Endothelial cell of umbilical vein (primary cell): ENCODE measurements at regions not wholly inside any gene's neighbourhood (a gene's known extent, or its start where the extent isn't known, plus 50 kb on each side); places are given as distances from the start of the nearest gene placed in this dataset.

Source experiments
- BruUV-seq: library from RNA; stranded (reverse); fragments of 400-500 nt; replicated peaks from 2 replicates; lab custom pipeline; 2021; lab: Mats Ljungman, UMichigan
- CTCF ChIA-PET: fragments of 300-600, 350-600 bp; sonication (Branson Sonifier 250); formaldehyde crosslinking; loops from one replicate; lab custom pipeline; 2021; ENCODE audit warnings: antibody characterized with exemption, inconsistent platforms; lab: Charles Lee
- POLR2A ChIA-PET: fragments of 300-600, 350-600 bp; sonication (Branson Sonifier 250); formaldehyde crosslinking; loops from one replicate; lab custom pipeline; 2021; ENCODE audit warnings: antibody characterized with exemption, inconsistent platforms; lab: Charles Lee
- DNase-seq: peaks from one replicate; pipeline ENCODE4 v3.0.0-alpha.2; 2011; ENCODE audit warnings: low read depth, low spot score
- FAIRE-seq: peaks from 2 replicates; lab custom pipeline; 2011; peaks lifted over from hg19 to GRCh38; lab: Jason Lieb, UNC
- H2AFZ ChIP-seq: 2 replicates; pipeline ENCODE4 v1.6.0; 2012; ENCODE audit warnings: low read depth, low read length, control low read depth, inconsistent platforms
- H3K27ac ChIP-seq: 2 replicates; pipeline ENCODE4 v1.5.1; 2011; ENCODE audit warnings: low read depth, mild to moderate bottlenecking, control low read depth, low read length, moderate library complexity; ENCODE audit not compliant: insufficient read depth
- H3K27me3 ChIP-seq, 2 experiments: 2 replicates each; pipeline versions ENCODE4 v1.6.0 to v1.6.1; 2011; ENCODE audit warnings: low read length in 2 of 2, mixed read lengths in 1 of 2; ENCODE audit not compliant: control insufficient read depth in 2 of 2, insufficient read depth in 2 of 2
- H3K36me3 ChIP-seq, 2 experiments: 2 replicates in 1 of 2; 3 replicates in 1 of 2; pipeline ENCODE4 v1.5.1; 2011; ENCODE audit warnings: low read length in 2 of 2, mild to moderate bottlenecking in 1 of 2, moderate library complexity in 1 of 2; ENCODE audit not compliant: control insufficient read depth in 2 of 2, insufficient read depth in 2 of 2; ENCODE audit errors: extremely low read depth in 1 of 2
- H3K4me1 ChIP-seq: 3 replicates; pipeline ENCODE4 v1.5.1; 2011; ENCODE audit warnings: mild to moderate bottlenecking, low read length; ENCODE audit not compliant: control insufficient read depth, insufficient read depth; ENCODE audit errors: extremely low read depth
- H3K4me2 ChIP-seq: 2 replicates; pipeline ENCODE4 v1.6.1; 2011; ENCODE audit warnings: low read length, control low read depth, mixed read lengths; ENCODE audit not compliant: insufficient read depth
- H3K4me3 ChIP-seq, 3 experiments: fragments of 200-600 bp in 1 of 3; sonication (generic), shearing (Covaris generic) in 1 of 3; replicated peaks in 1 of 3; 2 replicates each; pipeline ENCODE4 v1.5.1; 2011 to 2016; ENCODE audit warnings: control low read depth in 3 of 3, low read length in 3 of 3, mild to moderate bottlenecking in 2 of 3, inconsistent platforms in 1 of 3, low read depth in 1 of 3, moderate library complexity in 1 of 3; ENCODE audit not compliant: insufficient read depth in 1 of 3
- H3K79me2 ChIP-seq: 2 replicates; pipeline ENCODE4 v1.6.0; 2012; ENCODE audit warnings: low read length, inconsistent platforms; ENCODE audit not compliant: control insufficient read depth, insufficient read depth
- H3K9ac ChIP-seq: replicated peaks from 2 replicates; pipeline ENCODE3; 2011; ENCODE audit warnings: low read length, control low read depth; ENCODE audit not compliant: insufficient read depth; ENCODE audit errors: extremely low read depth
- H3K9me1 ChIP-seq: replicated peaks from 3 replicates; pipeline ENCODE4 v1.6.0; 2011; ENCODE audit warnings: mild to moderate bottlenecking, low read length; ENCODE audit not compliant: control insufficient read depth, insufficient read depth; ENCODE audit errors: extremely low read depth
- H3K9me3 ChIP-seq: replicated peaks from 2 replicates; pipeline ENCODE4 v1.5.1; 2012; ENCODE audit warnings: low read length, inconsistent platforms; ENCODE audit not compliant: control insufficient read depth, insufficient read depth
- H4K20me1 ChIP-seq: replicated peaks from 2 replicates; pipeline ENCODE3; 2011; ENCODE audit warnings: mild to moderate bottlenecking, low read length; ENCODE audit not compliant: control insufficient read depth, insufficient read depth; ENCODE audit errors: extremely low read depth
- CTCF ChIP-seq, 2 donors: IDR thresholded peaks; 1 replicate in 1 of 2; 2 replicates in 1 of 2; pipeline ENCODE4 v1.5.1; 2011; ENCODE audit warnings: low read length in 2 of 2, mild to moderate bottlenecking in 2 of 2, moderate library complexity in 2 of 2, control low read depth in 1 of 2, inconsistent platforms in 1 of 2, low read depth in 1 of 2; ENCODE audit not compliant: insufficient read depth in 1 of 2; ENCODE audit errors: extremely low read depth in 1 of 2
- EZH2 ChIP-seq: IDR thresholded peaks from 2 replicates; pipeline ENCODE4 v1.6.1; 2012; ENCODE audit warnings: borderline replicate concordance, low read depth, mild to moderate bottlenecking, moderate library complexity, low read length, inconsistent platforms; ENCODE audit not compliant: severe bottlenecking
- FOS ChIP-seq: IDR thresholded peaks from 2 replicates; pipeline ENCODE4 v1.6.1; 2011; ENCODE audit warnings: mild to moderate bottlenecking, low read length, moderate library complexity, borderline replicate concordance; ENCODE audit not compliant: insufficient read depth
- GATA2 ChIP-seq: IDR thresholded peaks from 2 replicates; pipeline ENCODE4 v1.7.0; 2011; ENCODE audit warnings: low read depth, mild to moderate bottlenecking, moderate library complexity, mixed read lengths, low read length; ENCODE audit not compliant: insufficient read length, insufficient read depth
- JUN ChIP-seq: IDR thresholded peaks from 2 replicates; pipeline ENCODE4 v1.6.1; 2011; ENCODE audit warnings: borderline replicate concordance, low read depth; ENCODE audit not compliant: insufficient read length, insufficient read depth
- MAX ChIP-seq: IDR thresholded peaks from 2 replicates; pipeline ENCODE4 v1.6.1; 2011; ENCODE audit not compliant: insufficient read depth, insufficient read length
- MYC ChIP-seq: IDR thresholded peaks from one replicate; pipeline ENCODE4 v1.6.1; 2011; ENCODE audit warnings: mild to moderate bottlenecking, low read depth, low read length
- POLR2A ChIP-seq: IDR thresholded peaks from 2 replicates; pipeline ENCODE4 v1.6.1; 2012; ENCODE audit warnings: low read depth, mild to moderate bottlenecking, control low read depth, low read length
- POLR2AphosphoS5 ChIP-seq: IDR thresholded peaks from 2 replicates; pipeline ENCODE4 v1.6.1; 2012; ENCODE audit warnings: low read depth, mild to moderate bottlenecking, control low read depth, low read length, moderate library complexity; ENCODE audit not compliant: insufficient read depth
- dilution Hi-C: fragments of 300-500 bp; cut with MboI; formaldehyde crosslinking; loops from one replicate; pipeline ENCODE4 v1.15.0; 2019; ENCODE audit warnings: low sequenced_read_pairs; ENCODE audit not compliant: extremely low pct_ligation_motif_present
- intact Hi-C: fragments of 100-400 bp; cut with micrococcal nuclease; formaldehyde crosslinking; loops from one replicate; pipeline ENCODE4 v1.10.0; 2022

- DNase-seq (peak; percentile 56), FAIRE-seq (no peak)
- POLR2A ChIA-PET: no interaction called here
- intact Hi-C loops: no loop called here
- Histone ChIP-seq H2AFZ (no peak overlapping the region), H3K4me2 (no peak overlapping the region), H3K4me3 (no peak overlapping the region), H3K27me3 (no peaks in the 10 kb centered on the region), H3K9ac (no peak overlapping the region), H3K36me3 (no peaks in the 10 kb centered on the region), H4K20me1 (no peaks in the 10 kb centered on the region), H3K79me2 (peaks cover 38% of the 10 kb centered on the region), H3K9me1 (no peaks in the 10 kb centered on the region), H3K9me3 (no peaks in the 10 kb centered on the region), H3K27ac (no peak overlapping the region), H3K4me1 (no peaks in the 10 kb centered on the region)
- dilution Hi-C loops: loop anchor here (25.0 kb wide), 1 partner anchor 162 kb away; no protein-coding TSS in a partner anchor
- no TSS peak for BruUV-seq
- TF ChIP-seq POLR2AphosphoS5 (no peak), FOS (no peak), POLR2A (no peak), CTCF (IDR thresholded peaks at IDR 0.05; ENCODE audit: extremely low read depth in 1 of 2, insufficient read depth in 1 of 2, low read depth in 1 of 2, low read length in 2 of 2) (no peak), JUN (no peak), MAX (no peak), GATA2 (no peak), EZH2 (no peak), MYC (no peak)
- CTCF ChIA-PET: interaction anchor here (1.9 to 2.5 kb wide), 3 partner anchors 7 to 70 kb away, joined by 4 to 9 read pairs (median 5); no protein-coding TSS in a partner anchor
These were observed 104.2 kb upstream of the IPO9 start for GRCh38 chr1:201724766-201725118.
